OCI-LY7 (cell line): ENCODE measurements at regions not wholly inside any gene's neighbourhood (a gene's known extent, or its start where the extent isn't known, plus 50 kb on each side); places are given as distances from the start of the nearest gene placed in this dataset.

Experiments used
- BruUV-seq: library from RNA; stranded (reverse); fragments of 400-500 nt; replicated peaks from 2 replicates; lab custom pipeline; 2021; lab: Mats Ljungman, UMichigan
- CTCF ChIA-PET: fragments of 300-600 bp; sonication (Branson Sonifier 250); formaldehyde crosslinking; loops from one replicate; lab custom pipeline; 2022; ENCODE audit warnings: antibody characterized with exemption; ENCODE audit not compliant: unreplicated experiment; lab: Charles Lee
- POLR2A ChIA-PET: fragments of 300-600 bp; sonication (Branson Sonifier 250); formaldehyde crosslinking; loops from one replicate; lab custom pipeline; 2022; ENCODE audit warnings: antibody characterized with exemption; lab: Charles Lee
- DNase-seq: peaks from one replicate; pipeline ENCODE4 v3.0.0-alpha.2; 2015; ENCODE audit warnings: low spot score
- H2AFZ ChIP-seq: fragments of 200-600 bp; sonication (generic), shearing (Covaris generic); 2 replicates; pipeline ENCODE4 v1.6.1; 2014; ENCODE audit warnings: mild to moderate bottlenecking, antibody characterized with exemption, low read length, moderate library complexity
- H3K27ac ChIP-seq: fragments of 200-600 bp; sonication (generic); 2 replicates; pipeline ENCODE4 v1.5.1; 2014; ENCODE audit warnings: mixed run types, low read depth, mild to moderate bottlenecking, moderate library complexity, low read length, inconsistent platforms; ENCODE audit not compliant: poor library complexity, severe bottlenecking
- H3K36me3 ChIP-seq: fragments of 200-600 bp; sonication (generic); 2 replicates; pipeline ENCODE4 v1.6.1; 2014; ENCODE audit warnings: mild to moderate bottlenecking, antibody characterized with exemption, low read length, moderate library complexity, mixed read lengths; ENCODE audit not compliant: insufficient read depth
- H3K4me1 ChIP-seq: fragments of 200-600 bp; sonication (generic); 2 replicates; pipeline ENCODE4 v1.5.1; 2014; ENCODE audit warnings: mild to moderate bottlenecking, low read length; ENCODE audit not compliant: insufficient read depth, poor library complexity, severe bottlenecking
- H3K4me2 ChIP-seq: fragments of 200-600 bp; sonication (generic); 2 replicates; pipeline ENCODE4 v1.6.1; 2014; ENCODE audit warnings: mild to moderate bottlenecking, low read length
- H3K4me3 ChIP-seq: fragments of 200-600 bp; sonication (generic); 2 replicates; pipeline ENCODE4 v1.5.1; 2014; ENCODE audit warnings: mild to moderate bottlenecking, low read depth, low read length; ENCODE audit not compliant: poor library complexity, severe bottlenecking
- H3K79me2 ChIP-seq: fragments of 200-600 bp; sonication (generic); 2 replicates; pipeline ENCODE4 v1.6.1; 2016; ENCODE audit warnings: low read depth, mild to moderate bottlenecking, low read length, moderate library complexity, mixed read lengths; ENCODE audit not compliant: insufficient read depth
- H3K9me2 ChIP-seq: fragments of 200-600 bp; sonication (generic); 2 replicates; pipeline ENCODE4 v1.6.1; 2016; ENCODE audit warnings: mild to moderate bottlenecking, low read length, mixed read lengths; ENCODE audit not compliant: insufficient read depth
- H3K9me3 ChIP-seq: fragments of 200-600 bp; sonication (generic); 2 replicates; pipeline ENCODE4 v1.6.1; 2014; ENCODE audit warnings: mild to moderate bottlenecking, mixed run types, low read length, mixed read lengths
- H4K20me1 ChIP-seq: fragments of 200-600 bp; sonication (generic); 2 replicates; pipeline ENCODE4 v1.6.1; 2014; ENCODE audit warnings: mild to moderate bottlenecking, antibody characterized with exemption, low read length, moderate library complexity, mixed read lengths; ENCODE audit not compliant: insufficient read depth
- EZH2phosphoT487 ChIP-seq: fragments of 200-600 bp; sonication (generic); IDR thresholded peaks from 2 replicates; pipeline ENCODE4 v1.6.1; 2018; ENCODE audit warnings: low read depth, borderline replicate concordance, mild to moderate bottlenecking, mixed run types, antibody characterized with exemption, low read length, moderate library complexity, mixed read lengths
- intact Hi-C: fragments of 100-400 bp; cut with micrococcal nuclease; formaldehyde crosslinking; loops from one replicate; pipeline ENCODE4 v1.10.0; 2022; ENCODE audit not compliant: unreplicated experiment
- TF ChIP-seq, protein P1 (sequence below): fragments of 200-600 bp; sonication (generic); conservative IDR thresholded peaks from 2 replicates; pipeline ENCODE4 v1.5.1; 2014; ENCODE audit warnings: mild to moderate bottlenecking, antibody characterized with exemption, low read length, moderate library complexity, mixed read lengths

DNA sequence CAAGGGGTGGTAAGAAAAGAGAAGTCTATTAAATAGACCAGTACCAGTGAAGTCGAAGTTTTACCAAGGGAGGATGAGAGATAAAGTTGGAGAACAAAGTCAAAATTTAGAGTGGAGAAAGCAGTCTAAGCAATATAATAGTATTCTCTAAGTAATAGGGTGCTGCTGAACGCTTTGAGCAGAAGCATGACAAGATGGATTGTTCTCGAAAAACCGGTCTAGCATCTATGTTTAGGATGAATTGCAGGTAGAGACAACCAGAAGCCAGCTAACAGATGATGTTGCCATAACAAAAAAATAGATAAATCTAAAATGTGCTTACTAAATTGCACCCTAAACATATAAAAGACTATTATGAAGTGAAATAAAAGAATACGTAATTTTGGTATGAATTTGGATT is 237.0 kb downstream of the PRELID2 start:
- Histone ChIP-seq H3K36me3 (no peaks in the 10 kb centered on the region), H3K4me2 (no peak overlapping the region), H3K4me1 (no peaks in the 10 kb centered on the region), H3K9me3 (no peaks in the 10 kb centered on the region), H3K4me3 (no peak overlapping the region), H3K79me2 (no peaks in the 10 kb centered on the region), H3K9me2 (no peaks in the 10 kb centered on the region), H4K20me1 (no peaks in the 10 kb centered on the region), H2AFZ (no peak overlapping the region), H3K27ac (no peak overlapping the region)
- TF ChIP-seq, protein P1, sequence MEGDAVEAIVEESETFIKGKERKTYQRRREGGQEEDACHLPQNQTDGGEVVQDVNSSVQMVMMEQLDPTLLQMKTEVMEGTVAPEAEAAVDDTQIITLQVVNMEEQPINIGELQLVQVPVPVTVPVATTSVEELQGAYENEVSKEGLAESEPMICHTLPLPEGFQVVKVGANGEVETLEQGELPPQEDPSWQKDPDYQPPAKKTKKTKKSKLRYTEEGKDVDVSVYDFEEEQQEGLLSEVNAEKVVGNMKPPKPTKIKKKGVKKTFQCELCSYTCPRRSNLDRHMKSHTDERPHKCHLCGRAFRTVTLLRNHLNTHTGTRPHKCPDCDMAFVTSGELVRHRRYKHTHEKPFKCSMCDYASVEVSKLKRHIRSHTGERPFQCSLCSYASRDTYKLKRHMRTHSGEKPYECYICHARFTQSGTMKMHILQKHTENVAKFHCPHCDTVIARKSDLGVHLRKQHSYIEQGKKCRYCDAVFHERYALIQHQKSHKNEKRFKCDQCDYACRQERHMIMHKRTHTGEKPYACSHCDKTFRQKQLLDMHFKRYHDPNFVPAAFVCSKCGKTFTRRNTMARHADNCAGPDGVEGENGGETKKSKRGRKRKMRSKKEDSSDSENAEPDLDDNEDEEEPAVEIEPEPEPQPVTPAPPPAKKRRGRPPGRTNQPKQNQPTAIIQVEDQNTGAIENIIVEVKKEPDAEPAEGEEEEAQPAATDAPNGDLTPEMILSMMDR, result no peak
- TF ChIP-seq EZH2phosphoT487, result no peak
- no TSS peak for BruUV-seq
- DNase-seq, result no peak
- intact Hi-C loops, result no loop called here
- CTCF ChIA-PET, result no interaction called here
- POLR2A ChIA-PET, result no interaction called here

DNA sequence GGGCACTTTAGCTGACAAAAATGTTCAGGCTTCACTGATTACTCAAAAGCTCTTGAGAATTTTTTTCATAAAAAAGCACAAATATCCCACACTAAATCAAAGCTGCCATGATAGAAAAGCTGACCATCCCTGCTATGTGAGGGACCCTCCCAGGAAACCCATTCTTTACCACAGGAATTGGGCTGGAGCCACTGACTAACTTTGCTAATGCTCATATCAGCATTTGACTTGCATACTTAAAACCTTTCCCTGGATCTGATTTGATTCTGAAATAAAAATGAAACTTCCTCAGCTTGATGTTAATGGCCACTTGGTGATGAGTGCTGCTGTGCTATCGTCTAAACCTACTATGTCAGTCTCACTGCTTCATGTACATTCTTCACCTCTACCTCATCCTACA is 243.6 kb downstream of the PRELID2 start:
- no TSS peak for BruUV-seq
- Histone ChIP-seq H3K79me2 (no peaks in the 10 kb centered on the region), H3K4me2 (no peak overlapping the region), H4K20me1 (no peaks in the 10 kb centered on the region), H2AFZ (no peak overlapping the region), H3K9me3 (no peaks in the 10 kb centered on the region), H3K4me3 (no peak overlapping the region), H3K9me2 (no peaks in the 10 kb centered on the region), H3K4me1 (no peaks in the 10 kb centered on the region), H3K36me3 (no peaks in the 10 kb centered on the region), H3K27ac (no peak overlapping the region)
- no peak for TF ChIP-seq EZH2phosphoT487
- TF ChIP-seq, protein P1, result no peak
- intact Hi-C loops, result no loop called here
- no peak for DNase-seq
- ChIA-PET POLR2A (no interaction called here), CTCF (no interaction called here)

DNA sequence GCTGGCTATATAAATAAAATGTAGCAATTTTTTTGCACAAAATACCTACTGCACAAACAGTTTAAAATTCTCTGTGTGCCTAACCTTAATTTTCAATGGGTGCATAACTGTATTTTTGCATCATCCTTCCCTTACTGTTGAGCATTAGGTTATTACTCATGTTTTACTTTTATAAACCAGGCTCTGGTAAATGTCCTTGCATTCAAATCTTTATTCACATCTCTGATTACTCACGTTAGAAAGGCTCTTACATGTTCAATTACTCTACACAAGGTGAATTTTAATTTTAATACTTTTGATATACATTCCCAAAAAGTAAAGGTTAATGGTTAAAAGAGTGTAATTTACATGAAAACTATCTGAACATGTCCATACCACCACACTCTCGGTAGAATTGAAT is 246.1 kb downstream of the PRELID2 start:
- no peaks in the 10 kb centered on the region for H3K4me1 ChIP-seq
- H3K4me3 ChIP-seq, result no peak overlapping the region
- intact Hi-C loops, result no loop called here
- DNase-seq, result no peak
- no peak overlapping the region for H2AFZ ChIP-seq
- no peaks in the 10 kb centered on the region for H3K36me3 ChIP-seq
- H3K9me2 ChIP-seq, result no peaks in the 10 kb centered on the region
- no peaks in the 10 kb centered on the region for H3K79me2 ChIP-seq
- H3K27ac ChIP-seq, result no peak overlapping the region
- ChIA-PET POLR2A (no interaction called here), CTCF (no interaction called here)
- H4K20me1 ChIP-seq, result no peaks in the 10 kb centered on the region
- no peak for TF ChIP-seq EZH2phosphoT487
- TF ChIP-seq, protein P1, result no peak
- H3K4me2 ChIP-seq, result no peak overlapping the region
- H3K9me3 ChIP-seq, result no peaks in the 10 kb centered on the region
- no TSS peak for BruUV-seq
